CD4-positive, alpha-beta T cell treated with Interleukin-4 for 1 hour (primary cell): ENCODE measurements at regions not wholly inside any gene's neighbourhood (a gene's known extent, or its start where the extent isn't known, plus 50 kb on each side); places are given as distances from the start of the nearest gene placed in this dataset.

Source experiments
- DNase-seq, 2 donors: peaks; one replicate each; pipeline ENCODE4 v3.0.0-alpha.2; 2020 to 2022

DNA sequence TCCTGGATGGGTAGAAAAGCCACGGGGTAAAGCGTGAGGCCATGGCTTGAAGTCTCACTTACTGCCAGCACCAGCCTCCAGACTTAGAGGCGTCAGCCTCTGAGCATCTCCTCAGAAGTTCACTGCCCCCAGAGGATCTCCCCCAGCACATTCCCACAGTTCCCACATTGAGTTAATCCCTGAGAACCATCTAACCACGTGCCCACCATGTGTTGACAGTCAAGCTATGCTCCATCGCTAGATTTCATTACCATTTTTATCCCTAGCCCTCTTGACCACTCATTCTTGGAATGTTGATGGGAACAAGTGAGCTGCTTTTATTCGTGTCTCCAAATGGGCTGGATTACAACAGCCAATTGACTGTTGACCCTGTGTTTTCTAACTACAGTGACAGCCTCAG, 283.3 kb upstream of the IRX1 start:
- DNase-seq, result no peak

GRCh38 chr5:3311433-3311832, 284.2 kb upstream of the IRX1 start:
- no peak for DNase-seq

- DNase-seq, result no peak
Measured at GRCh38 chr5:3310541-3311261, 284.9 kb upstream of the IRX1 start.

DNA sequence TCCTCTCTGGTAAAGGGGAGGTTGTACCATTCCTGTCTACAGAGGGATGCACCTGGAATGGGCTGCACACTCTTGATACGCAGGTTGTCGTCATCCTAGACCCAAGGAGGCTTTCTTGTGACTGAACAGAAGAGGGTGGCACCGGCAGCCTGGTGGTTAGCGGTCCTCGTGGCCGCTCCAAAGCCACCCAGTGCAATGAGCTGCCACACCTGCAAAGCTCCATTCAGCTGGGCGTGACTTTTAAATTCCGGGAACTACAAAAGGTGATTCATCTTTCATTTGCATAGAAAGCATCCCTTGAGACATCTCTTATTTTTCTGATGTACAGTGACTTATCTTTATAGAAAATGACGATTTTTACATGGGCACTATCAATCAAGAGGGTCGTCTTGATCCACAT, 286.1 kb upstream of the IRX1 start:
- no peak for DNase-seq

DNA sequence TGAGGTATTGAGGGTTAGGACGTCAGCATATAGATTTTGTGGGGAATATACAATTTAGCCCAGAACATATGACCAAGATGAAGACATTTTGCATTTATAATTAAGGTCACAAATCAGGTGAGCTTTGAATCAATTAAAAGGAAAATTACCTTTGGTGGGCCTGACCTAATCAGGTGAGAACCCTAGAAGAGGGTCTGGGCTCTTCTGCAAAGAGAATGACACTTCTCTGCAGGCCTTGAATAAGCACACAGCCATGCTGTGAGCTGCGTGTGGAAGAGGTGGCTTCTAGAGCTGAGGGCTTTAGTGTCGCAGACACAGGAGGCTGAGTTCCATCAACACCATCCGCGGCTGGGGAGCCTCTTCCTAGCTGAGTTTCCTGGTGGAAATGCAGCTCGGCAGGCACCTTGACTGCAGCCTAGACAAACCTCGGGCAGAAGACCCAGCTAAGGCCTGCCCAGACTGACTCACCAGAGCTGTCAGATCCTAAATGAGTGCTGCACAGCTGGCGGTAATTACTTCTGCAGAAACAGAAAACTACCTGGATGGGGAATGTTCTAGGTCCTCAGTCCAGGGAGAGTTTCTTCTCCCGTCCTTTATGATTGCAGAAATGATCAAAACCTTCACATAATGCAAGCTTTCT, 287.5 kb upstream of the IRX1 start:
- DNase-seq, result no peak

GRCh38 chr5:3305432-3305831, 290.2 kb upstream of the IRX1 start:
- DNase-seq, result no peak

DNA sequence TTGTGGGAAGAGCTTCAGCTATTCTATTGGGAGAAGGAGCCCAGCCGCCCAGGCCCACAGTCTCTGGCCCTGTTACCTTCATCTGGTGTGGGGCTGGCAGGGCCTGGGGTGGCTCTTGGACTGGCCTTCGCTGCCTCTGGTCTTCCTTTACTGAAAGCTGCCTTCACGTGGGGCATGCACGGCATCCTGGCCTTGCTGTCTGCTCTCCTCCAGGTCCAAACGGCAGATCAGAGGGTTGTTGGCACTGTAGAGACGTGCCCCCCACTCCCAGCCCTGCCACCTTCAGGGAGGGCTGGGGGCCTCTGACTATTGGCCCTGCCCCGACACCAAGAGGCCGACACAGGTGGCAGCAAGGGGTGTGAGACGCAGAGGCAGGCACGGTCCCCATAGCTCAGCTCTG, 291.3 kb upstream of the IRX1 start:
- DNase-seq, result no peak

GRCh38 chr5:3303777-3304176, 291.9 kb upstream of the IRX1 start:
- DNase-seq, result no peak

DNA sequence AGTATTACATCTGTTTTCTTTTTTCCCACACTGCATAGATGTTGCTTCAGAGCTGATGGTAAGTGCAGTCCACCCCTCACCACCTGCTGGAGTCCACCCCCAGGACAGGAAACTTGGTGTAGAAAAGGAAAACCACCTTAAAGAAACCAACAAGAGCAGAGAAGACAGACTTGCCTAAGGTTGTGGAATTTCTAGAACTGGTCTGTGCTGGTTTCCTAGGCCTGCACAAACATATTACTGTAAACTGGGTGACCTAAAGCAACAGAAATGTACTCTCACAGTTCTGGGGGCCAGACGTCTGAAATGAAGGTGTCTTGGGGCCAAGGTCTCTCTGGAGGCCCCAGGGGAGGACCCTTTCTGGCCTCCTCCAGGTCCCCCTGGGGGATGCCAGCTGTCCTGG, 293.4 kb upstream of the IRX1 start:
- no peak for DNase-seq

- no peak for DNase-seq
Measured at GRCh38 chr5:3301306-3301705, 294.3 kb upstream of the IRX1 start.

DNA sequence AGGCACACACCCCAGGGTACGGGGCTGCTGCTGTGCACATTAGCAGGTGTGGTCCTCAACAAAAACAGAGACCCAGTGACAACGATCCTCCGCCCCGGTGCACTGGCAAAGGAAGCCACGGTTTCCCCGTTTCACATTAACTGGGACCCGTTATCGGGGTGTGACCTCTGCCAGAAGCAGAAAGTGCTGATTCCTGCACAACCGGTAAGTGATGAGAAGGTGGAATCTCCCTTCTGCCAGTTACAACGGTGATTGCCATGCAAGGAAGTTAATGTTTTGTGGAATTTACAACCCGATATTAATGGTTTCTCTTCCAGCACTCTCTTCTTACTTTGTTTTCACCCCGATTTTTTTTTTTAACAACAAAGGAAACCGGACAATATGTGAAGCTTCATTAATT, 294.9 kb upstream of the IRX1 start:
- no peak for DNase-seq

DNA sequence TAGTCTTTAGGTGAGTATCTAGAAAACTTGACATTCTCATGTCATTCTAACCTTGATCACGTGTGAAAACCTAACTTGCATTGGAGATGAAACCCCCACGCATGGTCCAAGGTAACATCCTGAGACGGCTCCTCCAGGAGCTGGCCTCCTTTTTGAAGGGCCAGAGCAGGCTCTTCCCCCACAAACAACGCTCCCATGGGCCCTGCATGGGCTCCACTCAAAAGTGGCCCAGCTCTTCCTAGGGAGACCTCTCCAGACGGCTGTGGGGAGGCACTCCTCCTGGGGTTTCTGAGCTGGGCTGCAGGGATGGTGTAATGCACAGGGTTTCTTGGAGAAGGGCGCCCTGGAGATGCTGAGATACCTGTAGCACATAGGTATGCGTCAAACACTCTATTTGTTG, 296.2 kb upstream of the IRX1 start:
- DNase-seq, result no peak

DNA sequence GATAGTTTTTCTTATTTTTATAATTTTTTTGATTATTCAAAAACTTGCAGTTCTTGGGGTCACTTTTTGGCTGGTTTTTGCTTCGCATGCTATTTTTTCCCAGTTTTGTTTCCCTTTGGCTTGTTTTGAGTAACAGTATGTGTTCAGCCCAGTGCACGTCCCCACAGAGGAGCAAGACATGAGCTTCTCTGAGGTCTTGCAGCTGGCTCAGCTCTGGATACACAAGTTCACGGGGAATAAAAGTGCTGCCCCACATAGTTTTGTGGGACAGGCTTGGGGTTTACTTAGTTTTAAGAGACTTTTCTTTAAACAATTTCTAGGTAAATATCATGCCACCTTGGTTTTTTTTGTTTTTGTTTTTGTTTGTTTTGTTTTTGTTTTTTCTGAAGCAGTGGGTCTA, 297.8 kb upstream of the IRX1 start:
- DNase-seq, result no peak

- no peak for DNase-seq
Measured at GRCh38 chr5:3288325-3288724, 307.3 kb upstream of the IRX1 start.

DNA sequence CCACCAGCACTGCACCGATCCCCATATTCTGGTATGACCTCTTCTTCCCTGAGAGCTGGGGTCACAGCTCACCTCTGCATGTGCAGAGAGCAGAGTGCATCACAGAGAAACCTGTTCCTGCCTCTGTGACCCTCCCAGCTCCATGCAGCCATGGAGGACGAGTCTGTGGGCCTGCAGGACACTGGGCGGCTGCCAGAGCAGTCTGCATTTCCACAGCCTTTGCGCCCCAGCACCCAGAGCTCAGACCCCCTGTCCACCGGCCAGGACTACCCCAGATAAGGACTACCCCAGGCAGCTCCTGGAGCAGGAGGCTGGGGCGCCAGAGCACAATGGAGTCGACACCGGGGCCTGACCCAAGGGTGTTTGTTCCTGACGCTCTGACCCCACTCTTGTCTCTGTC, 308.1 kb upstream of the IRX1 start:
- DNase-seq, result no peak

DNA sequence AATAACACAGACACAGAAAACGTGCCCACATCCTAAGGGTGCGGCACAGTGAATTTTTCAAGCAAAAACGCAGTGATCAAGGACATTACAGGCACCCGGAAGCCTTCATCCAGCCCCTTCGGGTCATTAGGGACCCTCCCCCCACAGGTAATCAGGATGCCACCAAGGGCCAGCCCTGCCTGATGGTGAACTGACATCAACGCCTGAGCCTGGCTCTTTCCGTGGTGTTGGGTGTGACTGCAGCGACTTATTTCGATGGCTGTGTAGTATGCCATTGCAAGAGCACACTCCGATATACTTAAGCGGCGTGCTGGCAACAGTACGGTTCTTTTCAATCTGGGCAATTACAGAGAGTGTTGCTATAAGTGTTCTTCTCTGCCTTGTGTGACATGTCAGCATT, 310.0 kb upstream of the IRX1 start:
- no peak for DNase-seq

DNA sequence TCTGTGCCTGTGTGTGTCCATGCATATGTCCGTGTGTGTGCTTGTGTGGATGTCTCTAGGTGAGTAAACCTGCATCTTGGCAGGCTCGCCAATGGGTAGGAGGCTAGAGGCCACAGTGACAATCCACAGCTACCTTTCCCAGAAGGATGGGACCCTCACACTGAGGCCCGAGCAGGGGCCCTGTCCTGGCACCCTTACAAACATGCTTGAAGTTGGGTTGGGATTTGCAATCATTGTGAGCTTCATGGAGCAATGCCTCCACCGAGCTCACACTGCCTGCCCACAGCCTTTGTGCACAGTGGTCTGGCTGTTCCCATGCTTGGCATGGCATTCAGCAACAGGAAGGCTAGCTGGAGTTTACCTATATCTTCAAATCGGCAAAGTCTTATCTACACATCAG, 311.1 kb upstream of the IRX1 start:
- DNase-seq, result no peak

DNA sequence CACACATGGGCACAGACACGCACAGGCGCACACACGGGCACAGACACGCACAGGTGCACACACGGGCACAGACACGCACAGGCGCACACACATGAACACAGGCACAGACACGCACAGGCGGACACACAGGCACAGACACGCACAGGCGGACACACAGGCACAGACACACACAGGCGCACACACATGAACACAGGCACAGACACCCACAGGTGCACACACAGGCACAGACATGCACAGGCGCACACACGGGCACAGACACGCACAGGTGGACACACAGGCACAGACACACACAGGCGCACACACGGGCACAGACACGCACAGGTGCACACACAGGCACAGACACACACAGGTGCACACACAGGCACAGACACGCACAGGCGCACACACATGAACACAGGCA, 312.8 kb upstream of the IRX1 start:
- DNase-seq, result no peak

DNA sequence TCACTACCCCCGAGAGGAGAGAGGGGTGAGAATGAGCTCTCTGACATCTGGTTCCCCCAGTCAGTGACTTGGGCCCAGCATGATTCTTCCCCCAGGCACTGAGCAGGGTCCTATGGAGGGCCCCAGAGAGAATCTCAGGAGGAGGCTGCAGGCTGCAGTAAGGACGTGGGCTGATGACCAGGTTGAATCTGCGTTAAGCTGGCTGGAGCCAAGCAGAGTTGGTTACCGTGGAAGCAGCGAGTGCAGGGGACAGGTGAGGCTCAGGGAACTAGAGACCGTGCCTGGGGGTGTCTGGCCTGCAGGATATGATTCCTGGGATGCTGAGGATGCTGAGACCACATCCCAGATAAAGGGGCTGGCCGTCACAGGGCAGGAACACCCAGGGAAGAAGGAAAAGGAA, 314.3 kb upstream of the IRX1 start:
- no peak for DNase-seq

DNA sequence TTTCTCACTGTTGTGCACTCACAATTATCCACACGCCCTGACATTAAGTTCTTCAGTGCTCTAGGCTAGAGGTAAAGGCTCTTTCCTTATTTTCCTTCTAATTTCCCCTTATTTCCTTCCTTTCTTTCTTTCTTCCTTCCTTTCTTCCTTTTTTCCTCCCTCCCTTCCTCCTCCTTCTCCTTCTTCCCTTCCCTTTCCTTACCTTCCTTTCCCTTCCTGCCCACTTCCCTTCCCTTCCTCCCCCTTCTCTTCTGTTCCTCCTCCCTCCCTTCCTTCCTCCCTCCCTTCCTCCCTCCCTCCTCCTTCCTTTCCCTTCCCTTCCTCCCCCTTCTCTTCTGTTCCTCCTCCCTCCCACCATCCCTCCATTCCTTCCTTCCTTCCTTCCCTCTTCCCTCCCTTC, 317.0 kb upstream of the IRX1 start:
- DNase-seq, result no peak

GRCh38 chr5:3277590-3278196, 317.9 kb upstream of the IRX1 start:
- DNase-seq, result no peak

- DNase-seq, result no peak
Measured at GRCh38 chr5:3276896-3277295, 318.7 kb upstream of the IRX1 start.

GRCh38 chr5:3269395-3270169, 326.1 kb upstream of the IRX1 start:
- DNase-seq, result no peak

DNA sequence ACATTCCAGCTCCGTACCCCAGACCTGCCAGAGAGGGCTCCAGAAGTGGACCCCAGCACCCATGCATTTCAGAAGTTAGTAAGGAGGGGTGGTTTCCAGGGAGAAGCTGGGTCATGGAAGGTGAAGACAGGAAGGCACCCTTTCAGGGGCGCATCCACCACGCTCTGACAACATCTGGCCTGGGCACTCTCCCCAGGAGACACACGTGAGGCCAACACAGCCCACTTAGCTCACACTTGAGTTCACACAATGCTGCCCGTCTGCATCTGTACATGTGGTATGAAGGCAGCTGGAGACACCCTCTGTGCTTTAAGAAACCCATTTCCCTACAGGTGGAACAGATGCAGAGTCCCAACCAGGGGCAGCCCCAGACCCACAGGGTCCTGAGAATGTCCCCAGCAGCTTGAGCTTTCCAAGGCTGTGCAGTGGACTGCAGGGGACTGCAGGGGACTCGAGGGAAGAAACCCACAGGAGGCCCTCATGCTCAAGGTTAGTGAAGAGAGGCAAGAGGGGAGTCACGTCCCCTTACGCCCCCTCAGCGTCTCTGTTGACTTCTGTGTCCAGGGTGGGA, 326.8 kb upstream of the IRX1 start:
- DNase-seq, result no peak
